ENCODE measurements at regions not wholly inside any gene's neighbourhood (a gene's known extent, or its start where the extent isn't known, plus 50 kb on each side); places are given as distances from the start of the nearest gene placed in this dataset.

GRCh38 chr18:76131738-76132137 lies 363.3 kb downstream of the ZNF516 start:
- no peak for DNase-seq (ENCODE audit: extremely low read depth, insufficient read length)
- TF ChIP-seq CTCF (IDR thresholded peaks at IDR 0.05; ENCODE audit: insufficient read depth, low read length, poor library complexity, severe bottlenecking), result no peak
- Histone ChIP-seq H3K27me3 (replicated peaks; ENCODE audit: control insufficient read depth, insufficient read depth, low read length) (no peaks in the 10 kb centered on the region), H3K4me3 (replicated peaks; ENCODE audit: low read depth, low read length) (no peak overlapping the region), H3K36me3 (ENCODE audit: control insufficient read depth, insufficient read depth, low read length) (no peaks in the 10 kb centered on the region)

- no peak overlapping the region for H3K4me3 ChIP-seq (replicated peaks; ENCODE audit: low read depth, low read length)
- DNase-seq (ENCODE audit: extremely low read depth, insufficient read length), result no peak
- H3K36me3 ChIP-seq (ENCODE audit: control insufficient read depth, insufficient read depth, low read length), result no peaks in the 10 kb centered on the region
- H3K27me3 ChIP-seq (replicated peaks; ENCODE audit: control insufficient read depth, insufficient read depth, low read length), result no peaks in the 10 kb centered on the region
- no peak for TF ChIP-seq CTCF (IDR thresholded peaks at IDR 0.05; ENCODE audit: insufficient read depth, low read length, poor library complexity, severe bottlenecking)
These were observed 364.2 kb downstream of the ZNF516 start for GRCh38 chr18:76130845-76131244.

- no peak for TF ChIP-seq CTCF (IDR thresholded peaks at IDR 0.05; ENCODE audit: insufficient read depth, low read length, poor library complexity, severe bottlenecking)
- Histone ChIP-seq H3K36me3 (ENCODE audit: control insufficient read depth, insufficient read depth, low read length) (no peaks in the 10 kb centered on the region), H3K4me3 (replicated peaks; ENCODE audit: low read depth, low read length) (no peak overlapping the region), H3K27me3 (replicated peaks; ENCODE audit: control insufficient read depth, insufficient read depth, low read length) (no peaks in the 10 kb centered on the region)
- DNase-seq (ENCODE audit: extremely low read depth, insufficient read length), result no peak
These were observed 368.7 kb downstream of the ZNF516 start for GRCh38 chr18:76126327-76126726.

DNA sequence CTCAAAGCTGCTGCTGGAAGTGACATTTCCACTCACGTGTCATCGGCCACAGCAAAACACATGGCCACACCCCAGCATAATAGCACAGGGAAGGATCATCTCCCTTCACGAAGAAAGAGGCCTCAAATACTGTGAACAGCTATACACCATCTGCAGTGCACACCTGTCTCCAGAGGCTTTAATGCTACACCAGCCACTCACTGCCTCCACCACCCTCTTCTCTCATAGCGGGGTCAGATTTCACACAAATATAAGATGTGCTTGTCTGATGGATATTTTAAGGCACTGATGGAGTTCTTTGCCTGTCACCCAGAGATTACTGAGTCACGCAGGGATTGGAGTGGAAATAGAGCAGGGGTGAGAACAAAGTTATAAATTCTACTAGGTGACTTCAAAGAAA lies 374.0 kb downstream of the ZNF516 start:
- Histone ChIP-seq H3K27me3 (replicated peaks; ENCODE audit: control insufficient read depth, insufficient read depth, low read length) (no peaks in the 10 kb centered on the region), H3K36me3 (ENCODE audit: control insufficient read depth, insufficient read depth, low read length) (no peaks in the 10 kb centered on the region), H3K4me3 (replicated peaks; ENCODE audit: low read depth, low read length) (no peak overlapping the region)
- DNase-seq (ENCODE audit: extremely low read depth, insufficient read length), result no peak
- no peak for TF ChIP-seq CTCF (IDR thresholded peaks at IDR 0.05; ENCODE audit: insufficient read depth, low read length, poor library complexity, severe bottlenecking)

DNA sequence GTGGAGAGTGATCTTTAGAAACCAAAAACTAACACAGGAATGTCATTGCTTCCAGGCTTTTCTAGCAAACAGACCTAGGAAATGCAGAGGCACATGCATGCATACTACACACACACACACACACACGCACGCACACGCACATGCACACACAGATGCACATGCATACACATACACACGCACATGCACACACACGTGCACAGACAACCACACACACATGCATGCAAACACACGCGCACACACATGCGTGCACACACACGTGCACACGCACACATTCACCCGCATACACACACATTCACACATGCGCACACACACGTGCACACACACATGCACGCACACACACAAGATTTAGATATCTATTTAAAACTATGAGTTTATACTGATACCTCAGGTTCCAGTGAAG lies 379.5 kb downstream of the ZNF516 start:
- TF ChIP-seq CTCF (IDR thresholded peaks at IDR 0.05; ENCODE audit: insufficient read depth, low read length, poor library complexity, severe bottlenecking), result no peak

DNA sequence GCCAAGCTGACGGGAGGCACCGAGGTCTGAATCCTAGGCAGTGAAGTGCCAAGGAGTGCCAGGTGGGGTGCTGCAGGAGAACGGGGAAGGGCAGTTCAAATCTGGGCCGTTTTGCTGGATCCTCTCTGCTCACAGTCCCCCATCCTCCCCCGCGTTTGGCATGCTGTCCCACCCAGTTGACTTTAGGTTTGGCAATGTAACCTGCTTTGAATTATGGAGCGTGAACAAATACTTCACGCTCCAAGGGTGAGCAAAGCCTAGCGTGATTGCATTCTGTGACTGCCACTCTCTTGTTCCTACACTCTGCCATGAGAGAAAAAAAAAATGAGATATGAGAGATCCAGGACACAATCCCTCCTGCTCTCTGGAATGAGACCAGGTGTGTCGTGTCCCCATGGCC lies 381.9 kb downstream of the ZNF516 start:
- DNase-seq (ENCODE audit: extremely low read depth, insufficient read length), result no peak
- no peak for TF ChIP-seq CTCF (IDR thresholded peaks at IDR 0.05; ENCODE audit: insufficient read depth, low read length, poor library complexity, severe bottlenecking)
- no peaks in the 10 kb centered on the region for H3K27me3 ChIP-seq (replicated peaks; ENCODE audit: control insufficient read depth, insufficient read depth, low read length)
- no peak overlapping the region for H3K4me3 ChIP-seq (replicated peaks; ENCODE audit: low read depth, low read length)
- H3K36me3 ChIP-seq (ENCODE audit: control insufficient read depth, insufficient read depth, low read length), result no peaks in the 10 kb centered on the region

More for the DNA sequence above, 379.5 kb downstream of the ZNF516 start:
- Histone ChIP-seq H3K27me3 (replicated peaks; ENCODE audit: control insufficient read depth, insufficient read depth, low read length) (no peaks in the 10 kb centered on the region), H3K36me3 (ENCODE audit: control insufficient read depth, insufficient read depth, low read length) (no peaks in the 10 kb centered on the region), H3K4me3 (replicated peaks; ENCODE audit: low read depth, low read length) (no peak overlapping the region)
- DNase-seq (ENCODE audit: extremely low read depth, insufficient read length), result no peak
